Naive B cell (primary cell): ENCODE measurements at regions not wholly inside any gene's neighbourhood (a gene's known extent, or its start where the extent isn't known, plus 50 kb on each side); places are given as distances from the start of the nearest gene placed in this dataset.
"Not testable (repeated sequence)": the region's sequence is repeated elsewhere in the genome, so short reads cannot be mapped to it uniquely, and the experiment has no call there.

Experiments
- ATAC-seq, 2 donors: fragments of 150-1000 bp; cut with Tn5 transposase; 2 replicates each; pipeline ENCODE4 v1.10.0; 2021; ENCODE audit warnings: low read depth in 2 of 2, mild to moderate bottlenecking in 2 of 2, moderate library complexity in 2 of 2
- DNase-seq: peaks from one replicate; pipeline ENCODE4 v3.0.0; 2022
- H3K27ac Mint-ChIP-seq, 6 donors: one replicate each; pipeline ENCODE4 v1.8.0; 2020 to 2022; ENCODE audit warnings: mild to moderate bottlenecking in 6 of 6, mixed read lengths in 6 of 6, moderate library complexity in 5 of 6, inconsistent platforms in 2 of 6
- H3K27me3 Mint-ChIP-seq, 3 donors: one replicate each; pipeline ENCODE4 v1.8.0; 2021 to 2022; ENCODE audit warnings: mixed read lengths in 3 of 3, mild to moderate bottlenecking in 1 of 3
- H3K36me3 Mint-ChIP-seq, 2 donors: one replicate each; pipeline ENCODE4 v1.8.0; 2020 to 2022; ENCODE audit warnings: mixed read lengths in 2 of 2, inconsistent platforms in 1 of 2, mild to moderate bottlenecking in 1 of 2
- H3K4me1 Mint-ChIP-seq, 3 donors: one replicate each; pipeline ENCODE4 v1.8.0; 2020 to 2022; ENCODE audit warnings: mixed read lengths in 3 of 3, inconsistent platforms in 1 of 3, mild to moderate bottlenecking in 1 of 3, moderate library complexity in 1 of 3
- H3K4me3 Mint-ChIP-seq, 8 donors: one replicate each; pipeline ENCODE4 v1.8.0; 2020 to 2022; ENCODE audit warnings: mild to moderate bottlenecking in 8 of 8, mixed read lengths in 8 of 8, moderate library complexity in 8 of 8, inconsistent platforms in 2 of 8
- H3K9me3 Mint-ChIP-seq, 7 donors: one replicate each; pipeline ENCODE4 v1.8.0; 2020 to 2022; ENCODE audit warnings: mixed read lengths in 7 of 7, mild to moderate bottlenecking in 5 of 7, inconsistent platforms in 2 of 7, moderate library complexity in 1 of 7

- peaks cover 27 to 50% (median 47%) of the 10 kb centered on the region in 3 donors for H3K27me3 Mint-ChIP-seq
- peaks cover 3 to 5% (median 3%) of the 10 kb centered on the region in 3 donors for H3K4me1 Mint-ChIP-seq
- DNase-seq = no peak
- no peak overlapping the region for H3K4me3 Mint-ChIP-seq
- no peak for ATAC-seq
- H3K27ac Mint-ChIP-seq = no peak overlapping the region
- no peaks in the 10 kb centered on the region for H3K36me3 Mint-ChIP-seq
- peaks cover 0 to 10% (median under 1%) of the 10 kb centered on the region in 7 donors for H3K9me3 Mint-ChIP-seq
These were observed 222.2 kb upstream of the PRSS16 start for GRCh38 chr6:27025351-27025750.

DNA sequence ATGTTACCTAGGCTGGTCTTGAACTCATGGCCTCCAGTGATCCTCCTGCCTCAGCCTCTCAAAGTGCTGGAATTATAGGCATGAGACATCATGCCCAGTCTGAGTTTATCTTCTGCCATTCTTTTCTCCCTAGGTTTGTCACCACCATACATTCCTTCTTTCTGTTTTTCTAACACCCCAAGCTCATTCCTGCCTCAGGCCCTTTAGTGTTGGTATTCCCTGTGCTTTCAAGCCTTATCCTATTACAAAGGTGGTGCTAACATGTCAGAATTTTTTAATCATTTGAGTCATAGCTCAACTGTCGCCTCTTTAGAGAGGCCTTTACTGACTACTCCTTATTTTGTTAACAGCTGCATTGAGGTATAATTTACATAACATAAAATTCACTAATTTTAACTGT is 221.1 kb upstream of the PRSS16 start:
- H3K4me3 Mint-ChIP-seq = no peak overlapping the region
- no peaks in the 10 kb centered on the region for H3K4me1 Mint-ChIP-seq
- H3K27me3 Mint-ChIP-seq = peaks cover 22 to 48% (median 45%) of the 10 kb centered on the region in 3 donors
- H3K36me3 Mint-ChIP-seq = no peaks in the 10 kb centered on the region
- H3K27ac Mint-ChIP-seq = no peak overlapping the region
- ATAC-seq (no peak), DNase-seq (no peak)
- peaks cover 0 to 10% (median 0%) of the 10 kb centered on the region in 7 donors for H3K9me3 Mint-ChIP-seq

DNA sequence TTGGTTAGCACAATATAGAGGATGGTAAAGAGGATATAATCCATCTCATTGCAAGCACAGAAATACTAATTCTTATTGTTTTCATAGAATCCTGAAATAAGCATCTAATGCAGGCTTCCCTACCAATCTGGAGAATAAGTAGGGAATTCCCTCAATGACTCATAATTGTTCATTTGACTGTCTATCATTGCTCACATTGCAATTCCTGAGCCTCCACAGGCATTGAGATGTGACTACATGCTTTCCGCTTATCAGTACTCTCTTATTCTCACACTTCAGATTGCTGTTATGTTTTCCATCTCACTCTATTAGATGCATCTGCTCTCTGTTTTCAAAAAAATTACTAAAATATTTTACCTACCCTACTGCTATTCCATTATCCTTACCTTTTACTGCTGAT is 216.2 kb upstream of the PRSS16 start:
- Mint-ChIP-seq H3K9me3 (peaks cover 0 to 2% (median 0%) of the 10 kb centered on the region in 7 donors), H3K36me3 (no peaks in the 10 kb centered on the region), H3K27ac (no peak overlapping the region), H3K4me1 (no peaks in the 10 kb centered on the region), H3K27me3 (peaks cover 25 to 66% (median 58%) of the 10 kb centered on the region in 3 donors), H3K4me3 (no peak overlapping the region)
- no peak for ATAC-seq
- no peak for DNase-seq

- Mint-ChIP-seq H3K36me3 (peaks cover 0 to 8% of the 10 kb centered on the region in 2 donors), H3K9me3 (peaks cover 0 to 4% (median 2%) of the 10 kb centered on the region in 7 donors), H3K27me3 (peaks cover 45 to 76% (median 61%) of the 10 kb centered on the region in 3 donors), H3K4me3 (no peak overlapping the region), H3K27ac (no peak overlapping the region), H3K4me1 (no peaks in the 10 kb centered on the region)
- DNase-seq (no peak), ATAC-seq (no peak)
These were observed 209.0 kb upstream of the PRSS16 start for GRCh38 chr6:27038498-27038897.

DNA sequence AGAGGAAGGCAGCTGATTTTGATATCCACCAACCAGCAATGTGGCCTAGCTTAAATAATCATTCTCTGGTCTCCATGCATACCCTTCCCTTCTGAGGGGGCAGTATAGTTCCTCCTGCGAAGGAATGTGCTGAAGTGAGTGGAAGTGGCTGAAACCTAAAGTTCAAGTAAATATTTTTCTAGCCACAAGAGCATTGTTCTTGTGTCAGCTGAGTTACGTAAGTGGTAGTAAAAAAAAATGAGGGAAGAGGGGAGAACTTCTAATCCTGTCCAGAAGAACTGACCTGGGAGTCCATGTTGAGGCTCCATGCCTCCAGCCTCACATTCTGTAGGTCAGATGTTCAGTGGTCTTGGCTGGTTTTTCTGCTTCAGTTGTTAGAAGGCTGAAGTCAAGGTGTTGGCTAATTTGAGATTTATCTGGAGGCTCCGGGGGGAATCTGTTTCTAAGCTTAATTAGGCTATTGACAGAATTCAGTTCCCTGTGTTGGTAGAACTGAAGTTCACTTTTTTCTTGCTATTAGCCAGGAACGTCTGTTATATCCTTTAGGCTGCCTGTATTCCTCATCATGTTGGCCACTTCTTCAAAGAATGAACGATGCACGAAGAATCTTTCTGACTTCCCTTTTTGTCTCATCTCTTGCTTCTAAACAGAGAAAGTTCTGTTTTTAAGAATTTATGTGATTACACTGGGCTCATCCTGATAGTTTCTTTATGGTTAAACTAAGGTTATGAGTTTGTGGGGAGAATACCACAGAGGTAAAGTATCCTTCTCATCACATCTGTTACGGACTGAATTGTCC is 207.1 kb upstream of the PRSS16 start:
- peaks cover 0 to 8% of the 10 kb centered on the region in 2 donors for H3K36me3 Mint-ChIP-seq
- H3K9me3 Mint-ChIP-seq = peaks cover 0 to 7% (median 2%) of the 10 kb centered on the region in 7 donors
- no peak overlapping the region for H3K4me3 Mint-ChIP-seq
- DNase-seq = no peak
- no peaks in the 10 kb centered on the region for H3K4me1 Mint-ChIP-seq
- H3K27me3 Mint-ChIP-seq = peaks cover 39 to 66% (median 57%) of the 10 kb centered on the region in 3 donors
- no peak overlapping the region for H3K27ac Mint-ChIP-seq
- no peak for ATAC-seq

DNA sequence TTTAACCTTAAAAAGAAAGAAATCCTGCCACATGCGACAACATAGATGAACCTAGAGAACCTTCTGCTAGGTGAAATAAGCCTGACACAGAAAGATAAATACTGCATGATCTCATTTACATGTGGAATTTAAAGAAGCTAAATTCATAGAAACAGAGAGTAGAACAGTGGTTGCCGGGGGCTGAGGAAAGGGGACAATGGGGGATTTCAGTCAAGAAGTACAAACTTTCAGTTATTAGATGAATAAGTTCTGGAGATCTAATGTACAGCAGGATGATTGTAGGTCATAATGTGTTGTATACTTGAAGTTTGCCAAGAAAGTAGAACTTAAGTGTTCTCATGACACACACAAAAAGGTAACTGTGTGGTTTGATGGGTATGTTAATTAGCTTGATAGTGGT is 204.3 kb upstream of the PRSS16 start:
- Mint-ChIP-seq H3K27me3 (peaks cover 32 to 45% (median 42%) of the 10 kb centered on the region in 3 donors), H3K36me3 (no peaks in the 10 kb centered on the region), H3K4me3 (no peak overlapping the region), H3K4me1 (no peaks in the 10 kb centered on the region), H3K27ac (no peak overlapping the region), H3K9me3 (peaks cover 0 to 15% (median 5%) of the 10 kb centered on the region in 7 donors)
- ATAC-seq (no peak), DNase-seq (no peak)

DNA sequence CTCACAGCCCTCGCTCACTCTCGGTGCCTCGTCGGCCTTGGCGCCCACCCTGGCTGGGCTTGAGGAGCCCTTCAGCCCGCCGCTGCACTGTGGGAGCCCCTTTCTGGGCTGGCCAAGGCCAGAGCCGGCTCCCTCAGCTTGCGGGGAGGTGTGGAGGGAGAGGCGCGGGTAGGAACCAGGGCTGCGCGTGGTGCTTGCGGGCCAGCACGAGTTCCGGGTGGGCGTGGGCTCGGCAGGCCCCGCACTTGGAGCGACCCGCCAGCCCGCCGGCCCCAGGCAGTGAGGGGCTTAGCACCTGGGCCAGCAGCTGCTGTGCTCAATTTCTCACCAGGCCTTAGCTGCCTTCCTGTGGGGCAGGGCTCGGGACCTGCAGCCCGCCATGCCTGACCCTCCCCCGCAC is 202.4 kb upstream of the PRSS16 start:
- H3K4me3 Mint-ChIP-seq, H3K27ac Mint-ChIP-seq, H3K36me3 Mint-ChIP-seq, ATAC-seq, H3K4me1 Mint-ChIP-seq, DNase-seq: not testable (repeated sequence)
- peaks cover 30 to 38% (median 37%) of the 10 kb centered on the region in 3 donors for H3K27me3 Mint-ChIP-seq
- peaks cover 0 to 15% (median 5%) of the 10 kb centered on the region in 7 donors for H3K9me3 Mint-ChIP-seq

- peaks cover 0 to 11% (median 5%) of the 10 kb centered on the region in 7 donors for H3K9me3 Mint-ChIP-seq
- H3K4me1 Mint-ChIP-seq, ATAC-seq, H3K36me3 Mint-ChIP-seq, DNase-seq, H3K4me3 Mint-ChIP-seq, H3K27ac Mint-ChIP-seq: not testable (repeated sequence)
- peaks cover 22 to 26% (median 25%) of the 10 kb centered on the region in 3 donors for H3K27me3 Mint-ChIP-seq
These were observed 199.8 kb upstream of the PRSS16 start for GRCh38 chr6:27047725-27048124.

DNA sequence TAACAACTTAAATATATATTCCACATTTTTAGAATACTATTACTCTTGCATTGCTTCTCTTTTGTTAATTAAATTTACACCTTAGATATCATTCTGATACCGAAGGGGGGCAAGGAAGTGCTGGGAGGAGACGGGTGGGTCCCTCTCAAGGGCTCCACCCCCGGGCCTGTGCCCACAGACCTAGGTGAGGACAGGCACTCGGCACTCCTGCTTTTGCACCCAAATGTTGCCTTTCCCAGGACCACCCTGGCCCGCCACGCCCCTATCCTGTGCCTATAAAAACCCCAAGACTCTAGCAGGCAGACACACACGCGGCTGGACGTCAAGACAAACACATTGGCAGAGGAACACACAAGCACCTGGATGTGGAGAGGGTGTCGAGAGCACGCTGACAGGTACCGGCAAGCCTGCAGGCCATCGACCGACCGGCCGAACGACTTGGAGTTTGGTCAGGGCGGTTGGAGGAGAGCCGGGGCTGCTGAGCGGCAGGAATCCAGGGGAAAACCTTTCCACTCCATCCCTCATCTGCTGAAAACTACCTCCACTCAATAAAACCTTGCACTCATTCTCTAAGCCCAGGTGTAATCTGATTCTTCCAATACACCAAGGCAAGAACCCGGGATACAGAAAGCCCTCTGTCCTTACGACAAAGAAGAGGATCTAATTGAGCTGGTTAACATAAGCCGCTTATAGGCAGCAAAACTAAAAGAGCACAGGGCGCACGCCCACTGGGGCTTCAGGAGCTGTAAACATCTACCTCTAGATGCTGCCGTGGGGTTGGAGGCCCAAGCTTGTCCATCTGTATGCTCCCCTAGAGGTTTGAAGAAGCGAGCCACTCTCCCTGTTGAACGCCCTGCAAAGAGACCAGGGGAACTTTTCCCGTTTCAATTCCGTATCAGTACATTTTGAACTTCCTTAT is 197.4 kb upstream of the PRSS16 start:
- peaks cover 0 to 8% (median 5%) of the 10 kb centered on the region in 7 donors for H3K9me3 Mint-ChIP-seq
- H3K27ac Mint-ChIP-seq = no peak overlapping the region
- no peaks in the 10 kb centered on the region for H3K4me1 Mint-ChIP-seq
- DNase-seq (no peak), ATAC-seq (no peak)
- H3K27me3 Mint-ChIP-seq = peaks cover 11 to 21% (median 15%) of the 10 kb centered on the region in 3 donors
- H3K36me3 Mint-ChIP-seq = no peaks in the 10 kb centered on the region
- H3K4me3 Mint-ChIP-seq = no peak overlapping the region

DNA sequence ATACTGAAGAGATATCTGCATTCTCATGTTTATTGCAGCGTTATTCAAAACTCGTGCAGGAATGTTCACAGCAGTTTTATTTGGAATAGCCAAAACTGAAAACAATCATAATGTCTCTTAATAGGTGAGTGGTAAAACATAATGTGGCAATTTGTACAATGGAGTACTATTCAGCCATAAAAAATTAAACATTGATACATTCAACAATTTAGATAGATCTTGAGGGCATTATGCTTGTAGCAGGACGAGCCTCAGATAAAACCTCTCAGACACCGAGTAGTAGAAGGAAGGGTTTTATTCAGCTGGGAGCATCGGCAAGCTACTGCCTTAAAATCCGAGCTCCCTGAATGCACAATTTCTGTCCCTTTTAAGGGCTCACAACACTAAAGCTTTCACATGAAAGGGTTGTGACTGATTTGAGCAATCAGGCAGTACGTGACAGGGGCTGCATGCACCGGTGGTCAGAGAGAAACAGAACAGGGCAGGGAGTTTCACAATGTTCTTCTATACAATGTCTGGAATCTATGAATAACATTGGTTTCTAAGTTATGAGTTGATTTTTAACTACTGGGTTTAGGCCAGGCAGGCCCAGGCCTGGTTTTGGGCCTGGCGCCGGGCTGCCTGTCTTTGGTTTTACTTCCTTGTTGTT is 195.3 kb upstream of the PRSS16 start:
- H3K9me3 Mint-ChIP-seq, H3K27ac Mint-ChIP-seq, H3K4me3 Mint-ChIP-seq, H3K36me3 Mint-ChIP-seq, H3K4me1 Mint-ChIP-seq, ATAC-seq, DNase-seq: not testable (repeated sequence)
- H3K27me3 Mint-ChIP-seq = peaks cover 19 to 37% (median 34%) of the 10 kb centered on the region in 3 donors

DNA sequence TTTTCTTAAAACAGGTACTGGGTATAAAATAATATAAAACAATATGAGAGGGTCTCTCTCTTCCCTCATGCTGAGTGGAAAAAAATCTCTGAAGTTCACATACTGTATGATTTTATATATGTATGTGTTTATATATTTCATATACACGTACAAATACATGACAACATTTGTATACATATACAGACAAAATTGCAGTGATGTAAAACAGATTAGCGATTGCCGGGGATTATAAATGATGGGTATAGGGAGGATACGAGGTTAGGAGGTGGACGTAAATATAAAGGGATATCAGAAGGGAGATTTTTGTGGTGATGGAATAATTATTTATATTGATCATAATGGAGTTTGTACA is 194.8 kb upstream of the PRSS16 start:
- H3K9me3 Mint-ChIP-seq = peaks cover 0 to 4% (median 0%) of the 10 kb centered on the region in 7 donors
- ATAC-seq = no peak

GRCh38 chr6:27053738-27054137 is 193.8 kb upstream of the PRSS16 start:
- DNase-seq (no peak), ATAC-seq (no peak)
- Mint-ChIP-seq H3K4me1 (no peaks in the 10 kb centered on the region), H3K27ac (no peak overlapping the region), H3K27me3 (peaks cover 19 to 34% (median 29%) of the 10 kb centered on the region in 3 donors), H3K9me3 (peaks cover 0 to 4% (median 0%) of the 10 kb centered on the region in 7 donors), H3K4me3 (no peak overlapping the region), H3K36me3 (peaks cover 0 to 6% of the 10 kb centered on the region in 2 donors)

More for the DNA sequence above, 194.8 kb upstream of the PRSS16 start:
- no peak overlapping the region for H3K4me3 Mint-ChIP-seq
- H3K27me3 Mint-ChIP-seq = peaks cover 17 to 34% (median 32%) of the 10 kb centered on the region in 3 donors
- H3K27ac Mint-ChIP-seq = no peak overlapping the region
- H3K4me1 Mint-ChIP-seq = no peaks in the 10 kb centered on the region
- DNase-seq = no peak
- H3K36me3 Mint-ChIP-seq = peaks cover 0 to 6% of the 10 kb centered on the region in 2 donors

- DNase-seq (no peak), ATAC-seq (no peak)
- Mint-ChIP-seq H3K27ac (no peak overlapping the region), H3K27me3 (peaks cover 26 to 37% (median 31%) of the 10 kb centered on the region in 3 donors), H3K36me3 (peaks cover 0 to 6% of the 10 kb centered on the region in 2 donors), H3K4me1 (no peaks in the 10 kb centered on the region), H3K9me3 (no peaks in the 10 kb centered on the region), H3K4me3 (no peak overlapping the region)
These were observed 190.9 kb upstream of the PRSS16 start for GRCh38 chr6:27056615-27057014.
